Endothelial cell of umbilical vein (primary cell): ENCODE measurements at regions not wholly inside any gene's neighbourhood (a gene's known extent, or its start where the extent isn't known, plus 50 kb on each side); places are given as distances from the start of the nearest gene placed in this dataset.

ENCODE experiments used
- BruUV-seq: library from RNA; stranded (reverse); fragments of 400-500 nt; replicated peaks from 2 replicates; lab custom pipeline; 2021; lab: Mats Ljungman, UMichigan
- CTCF ChIA-PET: fragments of 300-600, 350-600 bp; sonication (Branson Sonifier 250); formaldehyde crosslinking; loops from one replicate; lab custom pipeline; 2021; ENCODE audit warnings: antibody characterized with exemption, inconsistent platforms; lab: Charles Lee
- POLR2A ChIA-PET: fragments of 300-600, 350-600 bp; sonication (Branson Sonifier 250); formaldehyde crosslinking; loops from one replicate; lab custom pipeline; 2021; ENCODE audit warnings: antibody characterized with exemption, inconsistent platforms; lab: Charles Lee
- DNase-seq: peaks from one replicate; pipeline ENCODE4 v3.0.0-alpha.2; 2011; ENCODE audit warnings: low read depth, low spot score
- FAIRE-seq: peaks from 2 replicates; lab custom pipeline; 2011; peaks lifted over from hg19 to GRCh38; lab: Jason Lieb, UNC
- H2AFZ ChIP-seq: 2 replicates; pipeline ENCODE4 v1.6.0; 2012; ENCODE audit warnings: low read depth, low read length, control low read depth, inconsistent platforms
- H3K27ac ChIP-seq: 2 replicates; pipeline ENCODE4 v1.5.1; 2011; ENCODE audit warnings: low read depth, mild to moderate bottlenecking, control low read depth, low read length, moderate library complexity; ENCODE audit not compliant: insufficient read depth
- H3K27me3 ChIP-seq, 2 experiments: 2 replicates each; pipeline versions ENCODE4 v1.6.0 to v1.6.1; 2011; ENCODE audit warnings: low read length in 2 of 2, mixed read lengths in 1 of 2; ENCODE audit not compliant: control insufficient read depth in 2 of 2, insufficient read depth in 2 of 2
- H3K36me3 ChIP-seq, 2 experiments: 2 replicates in 1 of 2; 3 replicates in 1 of 2; pipeline ENCODE4 v1.5.1; 2011; ENCODE audit warnings: low read length in 2 of 2, mild to moderate bottlenecking in 1 of 2, moderate library complexity in 1 of 2; ENCODE audit not compliant: control insufficient read depth in 2 of 2, insufficient read depth in 2 of 2; ENCODE audit errors: extremely low read depth in 1 of 2
- H3K4me1 ChIP-seq: 3 replicates; pipeline ENCODE4 v1.5.1; 2011; ENCODE audit warnings: mild to moderate bottlenecking, low read length; ENCODE audit not compliant: control insufficient read depth, insufficient read depth; ENCODE audit errors: extremely low read depth
- H3K4me2 ChIP-seq: 2 replicates; pipeline ENCODE4 v1.6.1; 2011; ENCODE audit warnings: low read length, control low read depth, mixed read lengths; ENCODE audit not compliant: insufficient read depth
- H3K4me3 ChIP-seq, 3 experiments: fragments of 200-600 bp in 1 of 3; sonication (generic), shearing (Covaris generic) in 1 of 3; replicated peaks in 1 of 3; 2 replicates each; pipeline ENCODE4 v1.5.1; 2011 to 2016; ENCODE audit warnings: control low read depth in 3 of 3, low read length in 3 of 3, mild to moderate bottlenecking in 2 of 3, inconsistent platforms in 1 of 3, low read depth in 1 of 3, moderate library complexity in 1 of 3; ENCODE audit not compliant: insufficient read depth in 1 of 3
- H3K79me2 ChIP-seq: 2 replicates; pipeline ENCODE4 v1.6.0; 2012; ENCODE audit warnings: low read length, inconsistent platforms; ENCODE audit not compliant: control insufficient read depth, insufficient read depth
- H3K9ac ChIP-seq: replicated peaks from 2 replicates; pipeline ENCODE3; 2011; ENCODE audit warnings: low read length, control low read depth; ENCODE audit not compliant: insufficient read depth; ENCODE audit errors: extremely low read depth
- H3K9me1 ChIP-seq: replicated peaks from 3 replicates; pipeline ENCODE4 v1.6.0; 2011; ENCODE audit warnings: mild to moderate bottlenecking, low read length; ENCODE audit not compliant: control insufficient read depth, insufficient read depth; ENCODE audit errors: extremely low read depth
- H3K9me3 ChIP-seq: replicated peaks from 2 replicates; pipeline ENCODE4 v1.5.1; 2012; ENCODE audit warnings: low read length, inconsistent platforms; ENCODE audit not compliant: control insufficient read depth, insufficient read depth
- H4K20me1 ChIP-seq: replicated peaks from 2 replicates; pipeline ENCODE3; 2011; ENCODE audit warnings: mild to moderate bottlenecking, low read length; ENCODE audit not compliant: control insufficient read depth, insufficient read depth; ENCODE audit errors: extremely low read depth
- EZH2 ChIP-seq: IDR thresholded peaks from 2 replicates; pipeline ENCODE4 v1.6.1; 2012; ENCODE audit warnings: borderline replicate concordance, low read depth, mild to moderate bottlenecking, moderate library complexity, low read length, inconsistent platforms; ENCODE audit not compliant: severe bottlenecking
- FOS ChIP-seq: IDR thresholded peaks from 2 replicates; pipeline ENCODE4 v1.6.1; 2011; ENCODE audit warnings: mild to moderate bottlenecking, low read length, moderate library complexity, borderline replicate concordance; ENCODE audit not compliant: insufficient read depth
- GATA2 ChIP-seq: IDR thresholded peaks from 2 replicates; pipeline ENCODE4 v1.7.0; 2011; ENCODE audit warnings: low read depth, mild to moderate bottlenecking, moderate library complexity, mixed read lengths, low read length; ENCODE audit not compliant: insufficient read length, insufficient read depth
- JUN ChIP-seq: IDR thresholded peaks from 2 replicates; pipeline ENCODE4 v1.6.1; 2011; ENCODE audit warnings: borderline replicate concordance, low read depth; ENCODE audit not compliant: insufficient read length, insufficient read depth
- MAX ChIP-seq: IDR thresholded peaks from 2 replicates; pipeline ENCODE4 v1.6.1; 2011; ENCODE audit not compliant: insufficient read depth, insufficient read length
- MYC ChIP-seq: IDR thresholded peaks from one replicate; pipeline ENCODE4 v1.6.1; 2011; ENCODE audit warnings: mild to moderate bottlenecking, low read depth, low read length
- POLR2A ChIP-seq: IDR thresholded peaks from 2 replicates; pipeline ENCODE4 v1.6.1; 2012; ENCODE audit warnings: low read depth, mild to moderate bottlenecking, control low read depth, low read length
- POLR2AphosphoS5 ChIP-seq: IDR thresholded peaks from 2 replicates; pipeline ENCODE4 v1.6.1; 2012; ENCODE audit warnings: low read depth, mild to moderate bottlenecking, control low read depth, low read length, moderate library complexity; ENCODE audit not compliant: insufficient read depth
- dilution Hi-C: fragments of 300-500 bp; cut with MboI; formaldehyde crosslinking; loops from one replicate; pipeline ENCODE4 v1.15.0; 2019; ENCODE audit warnings: low sequenced_read_pairs; ENCODE audit not compliant: extremely low pct_ligation_motif_present
- intact Hi-C: fragments of 100-400 bp; cut with micrococcal nuclease; formaldehyde crosslinking; loops from one replicate; pipeline ENCODE4 v1.10.0; 2022
- TF ChIP-seq, protein P1 (sequence below), 2 donors: IDR thresholded peaks; 1 replicate in 1 of 2; 2 replicates in 1 of 2; pipeline ENCODE4 v1.5.1; 2011; ENCODE audit warnings: low read length in 2 of 2, mild to moderate bottlenecking in 2 of 2, moderate library complexity in 2 of 2, control low read depth in 1 of 2, inconsistent platforms in 1 of 2, low read depth in 1 of 2; ENCODE audit not compliant: insufficient read depth in 1 of 2; ENCODE audit errors: extremely low read depth in 1 of 2

GRCh38 chr7:98702021-98702420 is 84.9 kb downstream of the NPTX2 start:
- Histone ChIP-seq H3K4me1 (no peaks in the 10 kb centered on the region), H3K4me3 (no peak overlapping the region), H4K20me1 (no peaks in the 10 kb centered on the region), H3K4me2 (no peak overlapping the region), H3K9me3 (no peaks in the 10 kb centered on the region), H3K27ac (no peak overlapping the region), H3K9ac (no peak overlapping the region), H3K36me3 (no peaks in the 10 kb centered on the region), H3K9me1 (no peaks in the 10 kb centered on the region), H3K79me2 (no peaks in the 10 kb centered on the region), H2AFZ (no peak overlapping the region), H3K27me3 (no peaks in the 10 kb centered on the region)
- TF ChIP-seq JUN: no peak
- TF ChIP-seq MAX: no peak
- no peak for TF ChIP-seq POLR2AphosphoS5
- no peak for TF ChIP-seq GATA2
- TF ChIP-seq POLR2A: no peak
- TF ChIP-seq, protein P1, sequence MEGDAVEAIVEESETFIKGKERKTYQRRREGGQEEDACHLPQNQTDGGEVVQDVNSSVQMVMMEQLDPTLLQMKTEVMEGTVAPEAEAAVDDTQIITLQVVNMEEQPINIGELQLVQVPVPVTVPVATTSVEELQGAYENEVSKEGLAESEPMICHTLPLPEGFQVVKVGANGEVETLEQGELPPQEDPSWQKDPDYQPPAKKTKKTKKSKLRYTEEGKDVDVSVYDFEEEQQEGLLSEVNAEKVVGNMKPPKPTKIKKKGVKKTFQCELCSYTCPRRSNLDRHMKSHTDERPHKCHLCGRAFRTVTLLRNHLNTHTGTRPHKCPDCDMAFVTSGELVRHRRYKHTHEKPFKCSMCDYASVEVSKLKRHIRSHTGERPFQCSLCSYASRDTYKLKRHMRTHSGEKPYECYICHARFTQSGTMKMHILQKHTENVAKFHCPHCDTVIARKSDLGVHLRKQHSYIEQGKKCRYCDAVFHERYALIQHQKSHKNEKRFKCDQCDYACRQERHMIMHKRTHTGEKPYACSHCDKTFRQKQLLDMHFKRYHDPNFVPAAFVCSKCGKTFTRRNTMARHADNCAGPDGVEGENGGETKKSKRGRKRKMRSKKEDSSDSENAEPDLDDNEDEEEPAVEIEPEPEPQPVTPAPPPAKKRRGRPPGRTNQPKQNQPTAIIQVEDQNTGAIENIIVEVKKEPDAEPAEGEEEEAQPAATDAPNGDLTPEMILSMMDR (IDR thresholded peaks at IDR 0.05; ENCODE audit: extremely low read depth in 1 of 2, insufficient read depth in 1 of 2, low read depth in 1 of 2, low read length in 2 of 2): no peak
- TF ChIP-seq FOS: no peak
- no peak for TF ChIP-seq EZH2
- TF ChIP-seq MYC: no peak
- no peak for FAIRE-seq
- no TSS peak for BruUV-seq
- intact Hi-C loops (no loop called here), dilution Hi-C loops (no loop called here)
- ChIA-PET CTCF (no interaction called here), POLR2A (no interaction called here)
- no peak for DNase-seq
